GM12872 (cell line): ENCODE measurements at regions not wholly inside any gene's neighbourhood (a gene's known extent, or its start where the extent isn't known, plus 50 kb on each side); places are given as distances from the start of the nearest gene placed in this dataset.

Source experiments
- CTCF ChIP-seq: IDR thresholded peaks from 3 replicates; pipeline ENCODE4 v1.5.1; 2011; ENCODE audit warnings: low read depth, mild to moderate bottlenecking, low read length, moderate library complexity; ENCODE audit not compliant: insufficient read depth

- TF ChIP-seq CTCF, result no peak
These were observed 307.0 kb upstream of the USP25 start for GRCh38 chr21:15422783-15423182.

GRCh38 chr21:15423676-15424445, 305.9 kb upstream of the USP25 start:
- TF ChIP-seq CTCF, result no peak

GRCh38 chr21:15425049-15425448, 304.7 kb upstream of the USP25 start:
- no peak for TF ChIP-seq CTCF

- TF ChIP-seq CTCF, result no peak
These were observed 299.8 kb upstream of the USP25 start for GRCh38 chr21:15430023-15430422.

GRCh38 chr21:15430577-15430976, 299.2 kb upstream of the USP25 start:
- no peak for TF ChIP-seq CTCF

GRCh38 chr21:15431053-15431452, 298.7 kb upstream of the USP25 start:
- TF ChIP-seq CTCF, result no peak

- TF ChIP-seq CTCF, result no peak
These were observed 296.7 kb upstream of the USP25 start for GRCh38 chr21:15433091-15433490.
